Effector memory CD4-positive, alpha-beta T cell (primary cell): ENCODE measurements at regions not wholly inside any gene's neighbourhood (a gene's known extent, or its start where the extent isn't known, plus 50 kb on each side); places are given as distances from the start of the nearest gene placed in this dataset.

Experiments used
- DNase-seq, 3 donors: peaks; one replicate each; pipeline ENCODE4 v3.0.0-alpha.2; 2020
- H3K27ac ChIP-seq: 2 replicates; pipeline ENCODE4 v1.7.0; 2013; ENCODE audit warnings: mild to moderate bottlenecking, low read length, moderate library complexity; ENCODE audit not compliant: insufficient read depth, poor library complexity, severe bottlenecking
- H3K27me3 ChIP-seq: replicated peaks from 2 replicates; pipeline ENCODE4 v1.7.0; 2013; ENCODE audit warnings: mild to moderate bottlenecking, low read length; ENCODE audit not compliant: insufficient read depth, control insufficient read depth, poor library complexity, severe bottlenecking
- H3K36me3 ChIP-seq: 2 replicates; pipeline ENCODE4 v1.7.0; 2013; ENCODE audit warnings: mild to moderate bottlenecking, low read length, moderate library complexity; ENCODE audit not compliant: control insufficient read depth, insufficient read depth
- H3K4me1 ChIP-seq: 2 replicates; pipeline ENCODE4 v1.7.0; 2013; ENCODE audit warnings: low read length, mild to moderate bottlenecking; ENCODE audit not compliant: control insufficient read depth, insufficient read depth, poor library complexity, severe bottlenecking
- H3K4me3 ChIP-seq: 2 replicates; pipeline ENCODE4 v1.7.0; 2013; ENCODE audit warnings: low read length, low read depth, mild to moderate bottlenecking; ENCODE audit not compliant: insufficient read depth, poor library complexity, severe bottlenecking
- H3K9me3 ChIP-seq: 2 replicates; pipeline ENCODE4 v1.7.0; 2013; ENCODE audit warnings: mild to moderate bottlenecking, low read length, moderate library complexity; ENCODE audit not compliant: control insufficient read depth

DNA sequence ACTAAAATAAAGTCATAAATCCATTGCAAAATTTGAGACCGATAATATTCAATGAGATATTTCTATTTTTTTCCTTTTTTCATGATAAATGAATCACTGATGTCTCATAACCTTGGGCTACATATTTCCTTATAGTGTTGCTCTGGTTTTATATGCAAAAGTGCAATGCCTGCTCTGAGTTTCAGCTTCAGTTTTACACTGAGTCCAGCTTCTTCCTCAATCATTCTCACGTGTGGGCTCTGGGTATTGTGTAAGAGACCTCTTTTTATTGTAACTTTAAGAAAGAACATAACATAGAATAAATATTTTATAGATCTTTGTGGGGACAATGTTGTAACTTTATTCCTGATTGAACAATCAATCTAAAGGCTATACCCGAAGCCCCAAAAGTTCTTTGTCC, 280.2 kb upstream of the EDNRB start:
- no peaks in the 10 kb centered on the region for H3K9me3 ChIP-seq
- H3K36me3 ChIP-seq: no peaks in the 10 kb centered on the region
- no peaks in the 10 kb centered on the region for H3K27me3 ChIP-seq
- H3K4me3 ChIP-seq: no peak overlapping the region
- H3K4me1 ChIP-seq: no peaks in the 10 kb centered on the region
- no peak overlapping the region for H3K27ac ChIP-seq
- DNase-seq: no peak

GRCh38 chr13:78198419-78198818, 279.8 kb upstream of the EDNRB start:
- DNase-seq: no peak
- no peaks in the 10 kb centered on the region for H3K27me3 ChIP-seq
- H3K36me3 ChIP-seq: no peaks in the 10 kb centered on the region
- no peak overlapping the region for H3K27ac ChIP-seq
- H3K4me3 ChIP-seq: no peak overlapping the region
- no peaks in the 10 kb centered on the region for H3K4me1 ChIP-seq
- no peaks in the 10 kb centered on the region for H3K9me3 ChIP-seq

- Histone ChIP-seq H3K36me3 (no peaks in the 10 kb centered on the region), H3K27ac (no peak overlapping the region), H3K4me1 (no peaks in the 10 kb centered on the region), H3K9me3 (no peaks in the 10 kb centered on the region), H3K27me3 (no peaks in the 10 kb centered on the region), H3K4me3 (no peak overlapping the region)
- no peak for DNase-seq
Measured at GRCh38 chr13:78197231-78197630, 278.6 kb upstream of the EDNRB start.

DNA sequence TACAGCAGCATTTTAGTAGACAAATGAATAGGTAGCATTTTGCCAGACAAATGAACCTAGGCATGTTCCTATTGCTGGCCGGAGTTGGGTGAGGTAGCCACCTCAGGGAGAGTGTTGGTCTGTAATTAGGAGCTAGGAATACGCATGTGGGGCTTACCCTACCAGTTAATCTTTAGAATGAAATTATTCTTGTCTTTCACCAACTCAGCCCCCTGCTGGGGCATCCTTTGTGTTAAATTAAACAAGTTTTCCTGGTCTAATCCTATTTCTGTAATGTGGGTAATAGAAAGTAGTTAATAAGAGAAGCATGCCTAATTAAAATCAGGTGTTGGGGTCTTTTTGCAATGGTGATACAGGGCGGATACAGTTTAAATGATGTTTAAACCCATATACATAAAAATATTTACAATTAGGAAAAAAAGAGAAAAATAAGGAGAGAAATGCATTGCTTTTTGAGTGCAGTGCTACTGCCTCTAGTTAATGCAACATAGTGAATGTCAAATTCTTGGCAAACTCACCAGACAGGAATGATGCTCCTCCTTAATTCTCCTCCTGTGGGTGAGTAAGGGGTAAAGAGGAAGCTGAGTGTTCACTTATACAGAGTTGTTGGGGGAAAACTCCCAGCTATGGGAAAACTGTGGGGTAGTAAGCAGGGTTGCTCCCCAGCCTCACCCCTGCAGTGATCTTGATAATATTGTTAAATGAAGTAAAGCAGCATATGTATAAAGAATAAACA, 276.4 kb upstream of the EDNRB start:
- no peaks in the 10 kb centered on the region for H3K4me1 ChIP-seq
- H3K27ac ChIP-seq: no peak overlapping the region
- no peak overlapping the region for H3K4me3 ChIP-seq
- DNase-seq: no peak
- no peaks in the 10 kb centered on the region for H3K36me3 ChIP-seq
- no peaks in the 10 kb centered on the region for H3K27me3 ChIP-seq
- H3K9me3 ChIP-seq: no peaks in the 10 kb centered on the region

- Histone ChIP-seq H3K36me3 (no peaks in the 10 kb centered on the region), H3K27ac (no peak overlapping the region), H3K4me3 (no peak overlapping the region), H3K27me3 (no peaks in the 10 kb centered on the region), H3K4me1 (no peaks in the 10 kb centered on the region), H3K9me3 (no peaks in the 10 kb centered on the region)
- DNase-seq: no peak
Measured at GRCh38 chr13:78193846-78194245, 275.2 kb upstream of the EDNRB start.

GRCh38 chr13:78192716-78193115, 274.1 kb upstream of the EDNRB start:
- H3K4me3 ChIP-seq: no peak overlapping the region
- no peaks in the 10 kb centered on the region for H3K9me3 ChIP-seq
- no peaks in the 10 kb centered on the region for H3K4me1 ChIP-seq
- no peaks in the 10 kb centered on the region for H3K27me3 ChIP-seq
- no peak for DNase-seq
- H3K27ac ChIP-seq: no peak overlapping the region
- no peaks in the 10 kb centered on the region for H3K36me3 ChIP-seq

- Histone ChIP-seq H3K36me3 (no peaks in the 10 kb centered on the region), H3K9me3 (no peaks in the 10 kb centered on the region), H3K4me1 (no peaks in the 10 kb centered on the region), H3K27ac (no peak overlapping the region), H3K27me3 (no peaks in the 10 kb centered on the region), H3K4me3 (no peak overlapping the region)
- no peak for DNase-seq
Measured at GRCh38 chr13:78190296-78190695, 271.7 kb upstream of the EDNRB start.

DNA sequence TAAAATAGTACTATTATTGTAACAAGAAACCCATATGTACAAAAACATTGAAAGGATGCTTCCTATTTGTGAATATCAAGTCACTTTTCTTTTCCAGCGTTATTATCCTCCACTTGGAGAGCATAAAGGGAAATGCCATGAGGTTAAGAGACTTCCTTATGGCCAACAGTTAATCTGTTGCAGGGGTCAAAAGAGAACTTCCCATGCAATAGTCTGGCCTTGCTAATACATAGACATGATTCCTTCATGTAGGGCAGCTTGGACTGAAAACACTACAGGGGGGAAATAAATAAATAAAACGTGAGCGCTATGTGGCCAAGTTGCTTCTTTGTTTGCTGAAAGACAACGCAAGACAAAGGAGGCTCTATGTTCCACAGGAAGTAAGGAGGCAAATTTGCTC, 269.1 kb upstream of the EDNRB start:
- Histone ChIP-seq H3K4me1 (no peaks in the 10 kb centered on the region), H3K27ac (no peak overlapping the region), H3K36me3 (no peaks in the 10 kb centered on the region), H3K27me3 (no peaks in the 10 kb centered on the region), H3K9me3 (no peaks in the 10 kb centered on the region), H3K4me3 (no peak overlapping the region)
- no peak for DNase-seq

GRCh38 chr13:78185700-78186099, 267.1 kb upstream of the EDNRB start:
- Histone ChIP-seq H3K36me3 (no peaks in the 10 kb centered on the region), H3K4me3 (no peak overlapping the region), H3K27me3 (no peaks in the 10 kb centered on the region), H3K4me1 (no peaks in the 10 kb centered on the region), H3K27ac (no peak overlapping the region), H3K9me3 (no peaks in the 10 kb centered on the region)
- no peak for DNase-seq

- no peak overlapping the region for H3K4me3 ChIP-seq
- no peaks in the 10 kb centered on the region for H3K9me3 ChIP-seq
- no peak for DNase-seq
- no peaks in the 10 kb centered on the region for H3K36me3 ChIP-seq
- no peaks in the 10 kb centered on the region for H3K27me3 ChIP-seq
- H3K4me1 ChIP-seq: no peaks in the 10 kb centered on the region
- no peak overlapping the region for H3K27ac ChIP-seq
Measured at GRCh38 chr13:78183732-78184131, 265.1 kb upstream of the EDNRB start.
